ENCODE measurements at regions not wholly inside any gene's neighbourhood (a gene's known extent, or its start where the extent isn't known, plus 50 kb on each side); places are given as distances from the start of the nearest gene placed in this dataset.

DNA sequence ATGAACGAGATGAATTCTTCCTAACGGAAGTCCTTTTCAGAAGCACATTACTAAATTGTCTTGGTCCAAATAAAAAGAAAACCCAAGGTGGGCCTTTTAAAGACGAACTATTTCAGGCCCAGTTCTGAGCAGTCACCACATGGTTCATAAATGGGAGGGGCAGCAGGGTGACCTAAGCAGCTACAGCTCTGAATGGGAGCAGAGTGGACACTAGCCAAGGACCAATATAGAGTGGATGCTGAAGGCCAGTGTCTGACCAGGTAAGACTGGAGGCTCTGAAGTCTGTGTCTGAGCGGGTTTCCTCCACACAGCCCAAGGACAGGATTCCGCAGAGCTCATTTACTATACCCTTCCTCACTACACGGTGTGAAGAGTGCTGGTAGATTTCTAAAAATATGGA lies 159.1 kb downstream of the TMEM26 start:
- H3K79me2 ChIP-seq (ENCODE audit: insufficient read depth, low read length) = no peaks in the 10 kb centered on the region
- H3K9me3 ChIP-seq (ENCODE audit: low read length) = no peaks in the 10 kb centered on the region
- no peaks in the 10 kb centered on the region for H4K20me1 ChIP-seq (ENCODE audit: insufficient read depth, low read length)
- no peak overlapping the region for H2AFZ ChIP-seq (ENCODE audit: low read length)
- POLR2A ChIA-PET = no interaction called here
- no peak overlapping the region for H3K4me3 ChIP-seq (replicated peaks in 1 of 3; ENCODE audit: insufficient read depth in 1 of 3, low read depth in 2 of 3, low read length in 3 of 3)
- TF ChIP-seq ZNF552 (CRISPR knock-in tag; IDR thresholded peaks at IDR 0.05; ENCODE audit: borderline replicate concordance) = no peak
- TF ChIP-seq, protein P1, sequence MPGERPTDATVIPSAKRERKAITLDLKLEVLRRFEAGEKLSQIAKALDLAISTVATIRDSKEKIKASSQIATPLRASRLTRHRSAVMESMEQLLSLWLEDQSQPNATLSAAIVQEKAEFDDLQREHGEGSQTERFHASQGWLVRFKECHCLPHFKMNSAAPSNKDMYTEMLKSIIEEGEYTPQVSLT (CRISPR knock-in tag; IDR thresholded peaks at IDR 0.05; ENCODE audit: borderline replicate concordance, low read depth) = no peak
- no peak for TF ChIP-seq POLR2AphosphoS5 (IDR thresholded peaks at IDR 0.05; ENCODE audit: low read depth, low read length)
- no peak for TF ChIP-seq BRF2 (CRISPR knock-in tag; IDR thresholded peaks at IDR 0.05)
- no peak for TF ChIP-seq SMYD3 (CRISPR knock-in tag; IDR thresholded peaks at IDR 0.05)
- TF ChIP-seq IKZF1 (IDR thresholded peaks at IDR 0.05) = no peak
- no peak for TF ChIP-seq HDAC1 (CRISPR knock-in tag; IDR thresholded peaks at IDR 0.05)
- TF ChIP-seq ZNF737 (CRISPR knock-in tag; IDR thresholded peaks at IDR 0.05; ENCODE audit: borderline replicate concordance) = no peak
- no peak for TF ChIP-seq ZNF678 (CRISPR knock-in tag; IDR thresholded peaks at IDR 0.05)
- TF ChIP-seq STAG1 (CRISPR knock-in tag; IDR thresholded peaks at IDR 0.05) = no peak
- TF ChIP-seq EHMT2 (IDR thresholded peaks at IDR 0.05; ENCODE audit: borderline replicate concordance, low read depth, low read length) = no peak
- TF ChIP-seq ZMYM3 (CRISPR knock-in tag; IDR thresholded peaks at IDR 0.05) = no peak
- no peak overlapping the region for H3K4me2 ChIP-seq (ENCODE audit: low read depth, low read length)
- DNase-seq (ENCODE audit: low spot score) (no peak), FAIRE-seq (no peak), ATAC-seq (no peak)
- in situ Hi-C loops (cut with HindIII; ENCODE audit: extremely low pct_ligation_motif_present, low pct_unique_long_range_greater_than_20kb) (no loop called here), intact Hi-C loops (cut with micrococcal nuclease; ENCODE audit: unreplicated experiment) (no loop called here)
- no peak overlapping the region for H3K27ac ChIP-seq (ENCODE audit: extremely low read length, insufficient read depth, low read length)
- WGBS (ENCODE audit: low lambda C conversion rate) = 28% methylated on average over 5 of the region's 6 CpGs
- peaks cover 0 to 10% of the 10 kb centered on the region in 2 experiments; a peak in 2 of 5 replicates for H3K27me3 ChIP-seq (ENCODE audit: control insufficient read depth in 1 of 2, insufficient read depth in 2 of 2, low read length in 2 of 2)
- no peak overlapping the region for H3K9ac ChIP-seq (ENCODE audit: insufficient read depth, low read depth, low read length)
- no peaks in the 10 kb centered on the region for H3K36me3 ChIP-seq (replicated peaks in 1 of 2; ENCODE audit: control insufficient read depth in 1 of 2, insufficient read depth in 2 of 2, low read length in 2 of 2)
- CTCF ChIA-PET (ENCODE audit: low intra/inter-chr PET ratio, low total read pairs) = no interaction called here
- no TSS peak for BruUV-seq (replicated peaks)
- no peaks in the 10 kb centered on the region for H3K4me1 ChIP-seq (ENCODE audit: insufficient read depth, low read length)
